ENCODE measurements at regions not wholly inside any gene's neighbourhood (a gene's known extent, or its start where the extent isn't known, plus 50 kb on each side); places are given as distances from the start of the nearest gene placed in this dataset.

- TF ChIP-seq CTCF (IDR thresholded peaks at IDR 0.05 in 2 of 3, conservative IDR thresholded peaks at IDR 0.05 in 1 of 3; ENCODE audit: control insufficient read depth in 2 of 3, extremely low read depth in 1 of 3, insufficient read depth in 1 of 3, low read depth in 3 of 3, low read length in 3 of 3), result no peak
- no peak for TF ChIP-seq FOXM1 (IDR thresholded peaks at IDR 0.05; ENCODE audit: low read depth, low read length)
- TF ChIP-seq EZH2 (IDR thresholded peaks at IDR 0.05; ENCODE audit: borderline replicate concordance, control insufficient read depth, low read depth, low read length), result no peak
- no peak for TF ChIP-seq RELA (IDR thresholded peaks at IDR 0.05; ENCODE audit: borderline replicate concordance, partially characterized antibody)
- TF ChIP-seq REST (IDR thresholded peaks at IDR 0.05; ENCODE audit: low read depth, low read length), result no peak
- TF ChIP-seq RFX5 (IDR thresholded peaks at IDR 0.05; ENCODE audit: low read depth, low read length), result no peak
- TF ChIP-seq DPF2 (IDR thresholded peaks at IDR 0.05), result no peak
- no peak for TF ChIP-seq HDAC2 (IDR thresholded peaks at IDR 0.05)
- no peak for TF ChIP-seq CBX5 (IDR thresholded peaks at IDR 0.05; ENCODE audit: low read depth)
- no peak for TF ChIP-seq SMC3 (IDR thresholded peaks at IDR 0.05; ENCODE audit: borderline replicate concordance, low read length)
- TF ChIP-seq TAF1 (IDR thresholded peaks at IDR 0.05; ENCODE audit: borderline replicate concordance, low read depth, low read length), result no peak
- no peak for TF ChIP-seq NFXL1 (IDR thresholded peaks at IDR 0.05; ENCODE audit: borderline replicate concordance)
- no peak for TF ChIP-seq FOXK2 (IDR thresholded peaks at IDR 0.05)
Observed at GRCh38 chr5:26439121-26439520, 599.3 kb downstream of the CDH9 start.
